Retina (tissue), 1 donor: ENCODE measurements at regions not wholly inside any gene's neighbourhood (a gene's known extent, or its start where the extent isn't known, plus 50 kb on each side); places are given as distances from the start of the nearest gene placed in this dataset.

Experiments
- DNase-seq: peaks from one replicate; pipeline ENCODE4 v3.0.0-alpha.2; 2016

- DNase-seq: no peak
These were observed 95.9 kb upstream of the KLHL25 start for GRCh38 chr15:85890620-85890980.

GRCh38 chr15:85891470-85891869, 96.7 kb upstream of the KLHL25 start:
- no peak for DNase-seq

- DNase-seq: no peak
These were observed 97.5 kb upstream of the KLHL25 start for GRCh38 chr15:85892232-85892631.

GRCh38 chr15:85897207-85897894, 102.6 kb upstream of the KLHL25 start:
- DNase-seq: peak; percentile 57

GRCh38 chr15:85897895-85898717, 103.4 kb upstream of the KLHL25 start:
- peak; percentile 68 for DNase-seq

- DNase-seq: peak; percentile 62
These were observed 105.2 kb upstream of the KLHL25 start for GRCh38 chr15:85899927-85900326.

GRCh38 chr15:85905751-85906450, 111.2 kb upstream of the KLHL25 start:
- peak; percentile 74 for DNase-seq

GRCh38 chr15:85906640-85907039, 111.9 kb upstream of the KLHL25 start:
- no peak for DNase-seq

GRCh38 chr15:85910834-85911233, 116.1 kb upstream of the KLHL25 start:
- DNase-seq: no peak

GRCh38 chr15:85913461-85913860, 118.7 kb upstream of the KLHL25 start:
- no peak for DNase-seq

GRCh38 chr15:85920956-85921355, 126.2 kb upstream of the KLHL25 start:
- peak; percentile 33 for DNase-seq

GRCh38 chr15:85924088-85924487, 129.4 kb upstream of the KLHL25 start:
- no peak for DNase-seq

- no peak for DNase-seq
These were observed 131.0 kb upstream of the KLHL25 start for GRCh38 chr15:85925649-85926237.

GRCh38 chr15:85926834-85927233, 132.1 kb upstream of the KLHL25 start:
- no peak for DNase-seq

GRCh38 chr15:85927931-85928537, 133.3 kb upstream of the KLHL25 start:
- no peak for DNase-seq

GRCh38 chr15:85929786-85930185, 135.1 kb upstream of the KLHL25 start:
- no peak for DNase-seq

- DNase-seq: no peak
These were observed 137.7 kb upstream of the KLHL25 start for GRCh38 chr15:85932391-85932790.

GRCh38 chr15:85934691-85935090, 140.0 kb upstream of the KLHL25 start:
- no peak for DNase-seq

GRCh38 chr15:85935182-85935581, 140.5 kb upstream of the KLHL25 start:
- DNase-seq: no peak

GRCh38 chr15:85937661-85938060, 142.0 kb upstream of the AGBL1 start:
- no peak for DNase-seq

- DNase-seq: no peak
These were observed 138.3 kb upstream of the AGBL1 start for GRCh38 chr15:85941186-85941855.

- no peak for DNase-seq
These were observed 137.0 kb upstream of the AGBL1 start for GRCh38 chr15:85942632-85943031.
